ENCODE measurements at regions not wholly inside any gene's neighbourhood (a gene's known extent, or its start where the extent isn't known, plus 50 kb on each side); places are given as distances from the start of the nearest gene placed in this dataset.

DNA sequence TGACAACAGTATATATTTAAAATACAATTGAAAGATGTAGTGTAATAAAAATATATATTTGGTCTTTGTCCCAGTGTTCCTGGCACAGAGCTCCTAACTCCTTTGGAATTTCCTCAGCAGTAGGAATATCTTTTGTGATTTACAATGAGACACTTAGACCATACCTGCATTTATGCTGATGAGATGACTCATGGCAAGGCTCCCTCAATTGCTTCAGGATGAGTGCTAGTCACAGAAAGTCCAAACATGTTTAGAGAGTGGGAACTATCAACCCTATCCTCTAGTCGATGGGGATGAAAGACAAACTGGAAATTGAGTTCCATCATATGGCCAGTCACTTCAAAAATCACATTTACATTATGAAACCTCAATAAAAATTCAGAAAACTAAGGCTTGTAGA lies 588.3 kb upstream of the LMCD1 start:
- DNase-seq (ENCODE audit: low read depth): no peak

DNA sequence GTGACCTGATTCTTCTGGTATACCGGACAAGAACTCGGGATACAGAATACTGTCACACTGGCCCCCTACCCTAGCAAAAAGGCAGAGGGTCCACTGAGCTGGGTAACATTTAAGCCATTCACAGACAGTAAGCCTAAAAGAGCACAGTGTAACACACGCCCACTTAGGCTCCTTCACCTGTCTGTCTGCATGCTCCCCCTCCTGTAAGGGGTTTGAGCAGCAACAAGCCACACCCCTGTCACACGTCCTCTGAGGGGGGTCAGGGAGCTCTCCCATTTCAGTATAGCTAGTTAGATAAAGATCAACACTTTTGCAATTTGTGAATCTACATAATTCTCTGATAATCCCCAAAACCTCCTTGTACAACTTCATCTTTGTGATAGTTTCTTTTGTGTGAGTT lies 586.3 kb upstream of the LMCD1 start:
- no peak for DNase-seq (ENCODE audit: low read depth)

DNA sequence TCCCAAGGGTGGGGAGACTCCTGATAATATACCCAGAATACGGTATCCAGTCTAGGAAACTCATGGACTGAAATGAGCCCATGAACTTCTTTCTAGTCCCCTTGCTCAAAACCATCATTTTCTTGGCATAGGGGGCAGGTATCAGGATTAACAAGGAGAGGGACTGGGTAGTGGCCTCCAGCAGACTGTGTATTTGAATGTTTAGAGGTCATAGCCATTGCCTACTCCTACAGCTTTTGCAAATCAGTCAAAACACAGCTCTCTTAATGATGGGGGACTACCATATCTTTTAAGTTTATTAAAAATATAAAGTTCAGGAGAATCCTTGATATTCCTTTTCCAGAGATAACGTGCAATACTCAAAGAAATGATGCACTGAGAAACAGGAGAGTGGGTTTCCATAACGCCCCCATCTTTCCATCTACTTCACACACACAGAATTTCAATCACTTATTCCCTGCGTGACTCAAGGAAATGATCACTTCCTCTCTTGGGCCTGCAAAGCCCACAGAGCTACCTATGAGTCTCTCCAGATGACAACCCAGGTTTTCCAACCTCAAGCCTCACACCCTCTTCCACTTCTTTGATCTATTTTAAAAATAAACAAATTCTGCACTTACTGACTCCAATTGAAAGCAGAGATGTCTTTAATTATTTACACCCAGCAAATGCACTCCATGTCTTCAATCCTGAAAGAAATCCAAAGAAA lies 584.0 kb upstream of the LMCD1 start:
- DNase-seq (ENCODE audit: low read depth): no peak

DNA sequence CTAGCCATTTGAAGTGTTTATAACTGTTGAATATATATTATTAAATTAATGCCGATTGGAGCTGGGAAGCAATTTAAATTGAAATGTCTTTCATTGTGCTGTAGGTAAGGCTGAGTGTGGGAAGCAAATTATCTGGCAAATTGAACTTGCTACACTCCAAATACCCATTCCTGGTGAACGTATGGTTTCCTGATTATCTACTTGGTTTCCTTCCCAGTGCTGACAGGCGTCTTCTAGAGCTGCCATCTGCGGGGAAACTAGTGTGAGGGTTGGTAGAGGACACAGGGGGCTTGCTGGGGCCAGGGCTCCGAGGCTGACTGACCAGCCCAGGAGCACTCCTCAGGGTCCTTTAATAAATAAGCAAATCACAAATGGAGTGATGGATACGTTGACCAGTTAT lies 581.4 kb upstream of the LMCD1 start:
- DNase-seq (ENCODE audit: low read depth): no peak

DNA sequence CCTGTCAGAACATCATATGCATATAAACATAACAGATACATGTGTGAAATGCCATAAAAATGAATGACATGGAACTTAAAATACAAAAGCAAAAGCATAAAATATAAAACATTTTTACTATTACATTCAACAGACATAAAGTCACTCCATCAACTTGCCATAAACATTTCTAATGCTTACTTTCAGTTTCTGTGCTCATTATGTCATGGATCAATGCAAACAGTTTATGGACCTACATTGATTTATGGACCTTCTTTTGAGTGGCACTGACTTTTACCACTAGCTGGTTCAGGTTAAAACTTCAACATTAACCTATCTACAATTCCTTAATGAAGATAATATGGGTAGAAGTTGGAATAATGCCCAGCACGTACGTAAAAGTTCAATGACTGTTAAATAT lies 577.4 kb upstream of the LMCD1 start:
- DNase-seq (ENCODE audit: low read depth): no peak

DNA sequence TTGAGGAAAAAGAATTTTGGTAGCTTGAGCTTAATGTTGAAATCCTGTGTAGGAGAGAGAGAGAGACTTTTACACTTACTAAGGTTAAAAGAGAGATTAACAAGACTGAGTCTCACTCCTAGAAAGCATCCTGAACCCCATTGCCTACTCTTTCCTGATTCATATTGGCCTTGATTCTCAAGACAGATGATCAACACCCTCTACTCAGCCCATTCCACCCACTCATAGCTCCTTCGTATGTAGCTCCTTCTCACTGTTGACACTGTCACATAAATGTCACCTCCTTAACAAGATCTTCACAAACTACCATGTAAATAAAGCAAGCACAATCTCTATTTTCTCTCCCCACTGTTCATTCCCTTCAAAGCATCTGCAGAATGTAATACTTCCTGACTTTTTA lies 574.6 kb upstream of the LMCD1 start:
- no peak for DNase-seq (ENCODE audit: low read depth)

DNA sequence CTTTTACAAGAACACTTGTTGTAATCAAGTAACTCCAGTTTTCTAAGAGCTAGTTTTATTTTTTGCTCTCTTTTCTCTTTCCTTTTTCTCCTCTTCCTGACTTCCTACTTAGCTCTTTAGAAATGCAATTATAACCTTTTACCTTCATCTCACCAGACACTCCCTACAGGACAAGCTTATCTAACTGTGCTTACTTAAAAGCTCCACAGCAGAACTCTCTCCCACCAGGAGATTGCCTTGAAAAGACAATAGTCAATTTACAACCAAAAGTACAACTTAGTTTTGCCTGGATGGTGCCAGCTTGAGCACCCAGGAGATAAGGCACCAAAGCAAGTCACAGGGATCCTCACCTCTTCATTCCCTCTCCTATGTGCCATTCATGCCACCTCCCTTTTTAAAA lies 573.8 kb upstream of the LMCD1 start:
- DNase-seq (ENCODE audit: low read depth): no peak

DNA sequence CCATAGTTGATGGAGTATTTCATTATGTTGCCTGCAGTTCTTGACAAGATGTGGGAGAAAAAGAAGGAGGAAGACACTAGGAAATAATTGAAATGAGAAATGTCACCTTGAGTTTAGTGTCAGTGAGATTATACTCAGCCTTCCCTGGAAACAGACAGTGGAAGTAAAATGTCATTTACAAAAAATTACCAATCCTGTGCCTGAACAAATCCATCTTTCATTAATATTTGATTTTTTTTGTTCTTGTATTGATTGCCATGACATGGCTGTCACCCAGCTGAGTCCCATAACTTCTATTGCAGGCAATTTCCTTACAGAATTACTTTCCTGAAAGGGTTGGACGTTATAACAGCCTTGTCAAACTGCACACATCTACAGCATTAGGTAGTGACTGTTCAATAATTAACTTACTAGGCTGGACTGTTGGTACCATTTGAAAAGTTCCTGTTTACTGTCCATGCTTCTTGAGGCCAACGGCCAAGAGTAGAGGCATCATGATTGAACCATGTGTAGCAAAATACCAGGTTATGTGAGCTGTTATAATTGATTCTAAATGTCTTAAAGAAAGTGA lies 572.2 kb upstream of the LMCD1 start:
- no peak for DNase-seq (ENCODE audit: low read depth)

DNA sequence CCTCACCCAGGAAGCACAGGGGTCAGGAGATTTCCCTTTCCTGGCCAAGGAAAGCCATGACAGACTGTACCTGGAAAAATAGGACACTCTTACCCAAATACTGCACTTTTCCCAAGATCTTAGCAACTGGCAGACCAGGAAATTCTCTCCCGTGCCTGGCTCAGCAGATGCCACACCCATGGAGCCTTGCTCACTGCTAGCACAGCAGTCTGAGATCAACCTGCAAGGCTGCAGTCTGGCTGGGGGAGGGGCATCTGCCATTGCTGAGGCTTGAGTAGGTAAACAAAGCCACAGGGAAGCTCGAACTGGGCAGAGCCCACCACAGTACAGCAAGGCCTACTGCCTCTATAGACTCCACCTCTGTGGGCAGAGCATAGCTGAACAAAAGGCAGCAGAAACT lies 567.3 kb upstream of the LMCD1 start:
- DNase-seq (ENCODE audit: low read depth): no peak

DNA sequence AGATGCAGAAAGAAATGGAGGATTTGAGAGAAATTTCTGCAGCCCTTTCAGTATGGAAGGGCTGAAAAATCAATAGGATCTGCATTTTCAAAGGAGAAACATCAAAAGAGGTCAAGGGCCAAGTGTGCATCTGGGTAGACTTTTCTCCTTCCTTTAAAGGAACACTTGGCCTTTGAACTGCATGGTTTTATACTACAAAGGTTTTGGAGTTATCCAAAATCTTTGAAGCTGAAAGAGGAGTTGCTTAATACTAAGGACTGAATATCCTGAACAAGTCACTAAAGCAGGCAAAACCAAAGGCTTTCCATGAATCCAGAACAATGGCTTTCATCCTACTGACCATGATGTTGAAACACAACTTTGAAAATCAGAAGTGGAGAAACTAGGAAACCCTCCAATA lies 553.7 kb upstream of the LMCD1 start:
- no peak for DNase-seq (ENCODE audit: low read depth)

DNA sequence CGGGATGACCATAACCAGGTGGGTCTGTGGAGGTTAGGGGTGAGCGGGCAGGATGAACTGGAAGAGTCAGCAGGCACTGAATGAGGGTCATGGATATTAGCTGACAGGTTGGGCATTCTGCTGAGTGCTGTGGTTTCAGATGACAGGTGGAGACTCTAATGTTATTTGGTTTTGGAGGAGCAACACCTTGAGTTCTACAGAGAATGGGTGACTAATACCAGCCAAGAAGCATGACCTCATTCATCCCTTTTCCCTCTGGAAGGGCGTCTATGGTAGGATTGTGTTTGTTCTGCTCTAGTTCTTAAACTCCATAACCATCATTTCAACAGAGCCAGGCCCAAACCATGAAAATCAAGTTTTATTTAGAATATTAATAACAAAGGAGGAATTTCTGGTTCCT lies 550.7 kb upstream of the LMCD1 start:
- no peak for DNase-seq (ENCODE audit: low read depth)

DNA sequence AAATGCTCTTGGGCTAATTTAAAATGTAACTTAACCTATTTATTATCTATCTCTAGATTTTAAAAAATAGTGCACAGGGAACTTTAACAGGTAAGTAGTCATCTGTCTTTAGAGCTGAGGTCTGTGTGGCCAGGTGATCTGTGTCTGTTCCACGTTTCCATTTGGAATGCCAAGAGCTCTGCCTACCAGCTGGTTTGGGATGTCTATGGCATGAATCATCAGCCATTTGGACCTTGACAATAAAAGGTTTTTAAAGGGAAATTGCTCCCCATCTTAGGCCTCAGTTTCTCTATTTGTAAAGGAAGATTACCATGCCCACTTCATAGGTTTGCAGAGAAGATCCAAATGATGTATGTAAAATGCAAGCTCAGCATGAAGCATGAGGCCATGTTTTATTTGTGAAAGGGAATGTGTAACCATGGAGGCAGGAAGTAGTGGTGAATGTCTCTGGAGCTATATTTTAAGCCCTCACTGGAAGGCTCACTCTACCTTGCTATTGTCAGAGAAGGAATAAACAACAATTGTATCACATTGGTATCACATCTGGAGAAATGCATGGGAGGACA lies 548.1 kb upstream of the LMCD1 start:
- DNase-seq (ENCODE audit: low read depth): no peak

DNA sequence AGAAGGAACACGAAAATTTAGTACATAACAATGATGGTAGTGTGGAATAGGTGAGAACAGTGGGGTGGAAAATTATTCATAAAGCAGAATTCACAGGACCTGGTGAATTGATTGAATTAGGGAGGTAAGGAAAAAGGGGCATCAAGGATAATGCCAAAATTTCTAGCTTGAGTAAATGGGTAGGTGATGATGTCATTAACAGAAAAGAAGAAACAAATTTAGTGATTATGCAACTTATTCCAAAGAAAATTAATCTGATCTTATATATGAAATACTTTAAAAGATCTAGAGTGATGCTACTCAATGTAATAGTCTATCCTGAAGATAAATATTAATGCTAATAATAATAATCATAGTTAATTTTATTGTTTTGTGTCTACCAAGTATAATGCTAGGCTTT lies 544.6 kb upstream of the LMCD1 start:
- no peak for DNase-seq (ENCODE audit: low read depth)

DNA sequence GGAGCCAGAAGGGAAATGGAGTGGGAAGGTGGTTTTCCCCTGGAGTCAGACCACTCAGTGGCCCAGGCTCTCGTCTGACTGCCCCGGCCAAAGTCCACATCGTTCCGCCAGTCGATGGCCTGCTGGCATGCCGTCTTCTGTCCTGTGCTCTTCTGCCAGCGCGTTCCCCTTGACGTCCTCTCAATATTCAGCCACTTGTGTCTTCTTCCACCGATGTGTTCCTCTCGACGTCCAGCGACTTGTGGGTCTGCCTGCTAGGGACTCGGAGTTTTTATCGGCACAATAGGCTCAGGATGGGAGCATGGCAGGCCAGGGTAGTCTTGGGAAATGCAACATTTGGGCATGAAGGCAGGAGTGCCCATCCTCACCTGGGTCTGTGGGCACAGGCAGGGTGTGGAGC lies 542.5 kb upstream of the LMCD1 start:
- DNase-seq (ENCODE audit: low read depth): no peak

DNA sequence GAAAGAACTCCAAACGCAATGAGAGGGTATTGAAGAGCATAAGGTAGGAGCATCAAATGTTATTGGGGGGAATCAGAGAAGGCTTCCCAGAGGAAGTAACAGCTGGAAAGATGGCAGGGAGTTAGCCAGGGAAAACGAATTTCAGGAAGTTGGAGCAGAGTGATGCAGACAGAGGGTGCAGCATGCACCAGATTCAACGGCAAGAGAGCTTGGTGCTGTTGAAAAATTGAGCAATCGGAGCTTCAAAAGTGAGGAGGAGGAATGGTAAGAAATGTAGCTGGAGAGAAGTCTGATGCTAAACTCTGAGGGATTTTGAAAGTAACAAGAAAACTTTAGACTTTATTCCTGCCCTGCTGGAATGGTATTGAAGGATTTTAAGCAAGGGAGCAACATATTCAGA lies 541.0 kb upstream of the LMCD1 start:
- no peak for DNase-seq (ENCODE audit: low read depth)

DNA sequence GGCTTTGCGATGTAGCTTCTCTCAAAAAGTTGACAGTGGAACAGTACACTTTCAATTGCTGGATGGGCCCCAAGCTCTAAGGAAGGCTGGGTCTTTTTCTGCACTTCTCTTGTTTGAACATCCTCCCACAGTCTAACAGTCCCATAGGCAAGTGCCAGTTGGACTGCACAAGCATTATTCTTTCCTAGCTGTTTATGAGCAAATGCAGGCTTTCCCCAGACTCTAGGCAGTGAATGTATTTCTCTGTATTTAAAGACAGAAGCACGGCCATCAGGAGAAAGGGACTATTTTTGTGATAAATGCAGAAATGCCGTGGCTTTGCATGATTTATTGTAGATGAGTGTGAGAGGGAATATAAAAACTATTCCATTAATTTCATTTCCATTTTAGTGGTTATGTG lies 539.3 kb upstream of the LMCD1 start:
- no peak for DNase-seq (ENCODE audit: low read depth)

DNA sequence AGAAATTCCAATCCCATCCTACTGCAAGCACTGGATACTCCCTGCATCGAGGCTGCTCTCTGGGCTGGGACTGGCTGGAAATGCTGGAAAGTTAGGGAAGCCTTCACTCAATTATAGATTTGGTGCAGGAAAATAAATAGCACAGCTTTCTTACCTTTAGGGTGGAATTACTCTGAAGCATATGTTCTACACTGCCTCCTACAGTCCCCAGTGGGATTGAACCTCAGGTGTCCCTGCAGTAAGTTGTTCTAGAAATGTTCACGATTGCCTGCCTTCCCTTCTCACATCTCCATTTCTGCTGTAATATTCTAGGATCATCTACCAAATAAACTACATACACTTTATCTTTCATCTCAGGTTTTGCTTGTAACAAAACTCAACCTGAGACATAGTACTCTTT lies 536.7 kb upstream of the LMCD1 start:
- no peak for DNase-seq (ENCODE audit: low read depth)

DNA sequence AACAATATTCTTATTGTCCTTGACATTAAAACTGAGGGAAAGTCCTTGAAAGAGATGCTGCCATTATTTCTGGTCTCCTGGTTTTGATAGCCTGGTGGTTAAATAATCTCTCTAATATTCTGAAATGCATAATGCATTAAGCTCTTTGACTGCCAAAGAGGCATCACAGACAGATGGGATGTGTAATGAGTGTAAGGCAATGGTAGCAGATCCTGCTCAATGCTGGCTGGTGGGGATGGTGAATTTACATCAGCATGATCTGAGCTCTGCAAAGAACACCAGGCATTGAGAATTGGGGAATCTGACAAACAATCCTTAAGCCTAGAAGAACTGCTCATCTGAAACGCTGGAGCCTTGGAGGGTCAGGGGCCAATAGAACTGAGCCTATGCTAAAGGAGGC lies 528.6 kb upstream of the LMCD1 start:
- DNase-seq (ENCODE audit: low read depth): no peak

DNA sequence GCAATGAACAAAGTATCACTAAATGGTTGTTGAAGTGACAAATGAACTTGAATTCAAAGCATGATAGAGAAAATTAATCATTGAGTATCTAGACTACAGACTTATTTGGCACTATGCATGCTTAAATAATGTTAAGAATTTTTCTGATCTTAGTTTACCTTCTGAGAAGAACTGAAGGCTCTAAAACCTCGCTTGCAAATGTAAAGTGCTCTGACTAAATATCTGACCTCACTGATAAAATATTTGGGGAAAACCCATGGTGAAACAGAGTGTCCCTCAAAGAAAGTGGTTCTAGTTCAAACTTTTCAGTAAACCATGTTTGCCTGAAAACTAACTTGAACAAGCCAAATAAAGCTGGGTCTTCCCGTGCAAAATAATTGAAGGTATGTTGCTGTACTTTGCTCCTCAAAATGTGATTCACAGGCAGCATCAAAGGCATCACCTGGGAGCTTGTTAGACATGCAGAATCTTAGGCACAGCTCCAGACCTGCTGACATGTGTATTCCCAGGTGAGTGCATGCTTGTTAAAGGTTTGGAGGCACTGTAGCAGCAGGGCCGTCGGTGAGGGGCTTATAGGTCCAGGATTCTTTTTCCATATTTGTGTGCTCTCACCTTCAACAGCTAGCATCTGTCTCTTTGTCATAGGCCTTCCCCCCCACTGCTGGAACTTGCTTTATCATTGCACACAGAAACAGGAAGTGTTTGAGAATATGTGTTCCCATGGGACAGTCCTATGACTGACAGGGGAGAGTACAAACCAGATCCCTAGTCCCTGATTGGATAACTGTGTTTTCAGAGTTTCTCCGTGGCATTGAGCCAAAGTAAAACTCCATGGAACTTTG lies 524.2 kb upstream of the LMCD1 start:
- no peak for DNase-seq (ENCODE audit: low read depth)

DNA sequence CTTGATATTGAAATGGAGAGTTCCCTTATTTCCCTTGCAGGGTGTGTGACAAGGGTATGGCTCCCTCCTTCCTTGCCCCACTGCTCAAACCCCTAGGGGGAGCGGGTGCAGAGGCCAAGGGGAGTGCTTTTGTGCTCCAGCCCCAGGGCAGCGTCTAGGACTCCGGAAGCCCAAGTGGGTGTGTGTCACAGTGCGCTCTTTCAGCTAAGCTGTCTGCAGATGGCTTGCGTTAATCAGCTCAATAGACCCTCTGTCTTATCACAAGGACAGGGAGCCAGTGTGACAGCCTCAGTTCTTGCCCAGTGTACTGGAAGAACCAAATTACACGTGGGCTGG lies 523.6 kb upstream of the LMCD1 start:
- no peak for DNase-seq (ENCODE audit: low read depth)

DNA sequence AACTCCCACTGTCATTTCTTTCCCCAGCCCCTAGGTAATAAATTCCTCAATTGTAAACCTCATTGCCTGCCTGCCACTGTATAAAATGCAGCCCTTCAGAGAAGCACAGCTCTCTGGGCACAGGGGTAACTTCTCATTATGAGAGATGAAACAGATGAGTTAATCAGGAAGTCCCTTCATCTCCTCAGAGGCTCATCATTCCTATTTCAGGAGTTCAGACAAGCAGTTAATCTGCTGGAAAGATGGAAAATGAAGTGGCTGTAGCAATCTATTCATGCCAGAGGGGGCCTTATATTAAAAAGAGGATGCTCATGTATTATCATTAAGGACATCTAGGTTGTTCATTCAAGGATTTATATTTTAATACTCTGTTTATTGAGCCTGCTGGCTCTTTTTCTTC lies 519.5 kb upstream of the LMCD1 start:
- DNase-seq (ENCODE audit: low read depth): no peak

DNA sequence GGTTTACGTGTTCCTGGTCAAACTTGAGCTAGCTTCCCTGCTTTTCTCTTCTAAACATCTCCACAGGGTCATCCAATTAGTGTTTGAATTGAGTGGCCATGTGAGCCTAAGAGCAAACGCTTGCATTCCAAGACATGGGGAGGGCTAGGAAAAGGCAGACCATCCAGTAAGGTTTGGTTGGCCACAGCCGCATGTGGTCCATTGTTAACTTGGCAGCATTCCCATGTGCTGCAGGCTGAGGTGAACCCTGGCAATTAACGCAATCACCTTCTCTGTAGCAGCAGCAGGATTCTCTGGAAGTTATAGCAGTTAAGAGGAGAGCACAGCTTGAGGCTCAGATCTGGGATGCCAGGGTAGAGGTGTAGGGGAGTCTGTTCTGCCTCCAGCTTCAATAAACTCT lies 502.2 kb upstream of the LMCD1 start:
- DNase-seq (ENCODE audit: low read depth): no peak

DNA sequence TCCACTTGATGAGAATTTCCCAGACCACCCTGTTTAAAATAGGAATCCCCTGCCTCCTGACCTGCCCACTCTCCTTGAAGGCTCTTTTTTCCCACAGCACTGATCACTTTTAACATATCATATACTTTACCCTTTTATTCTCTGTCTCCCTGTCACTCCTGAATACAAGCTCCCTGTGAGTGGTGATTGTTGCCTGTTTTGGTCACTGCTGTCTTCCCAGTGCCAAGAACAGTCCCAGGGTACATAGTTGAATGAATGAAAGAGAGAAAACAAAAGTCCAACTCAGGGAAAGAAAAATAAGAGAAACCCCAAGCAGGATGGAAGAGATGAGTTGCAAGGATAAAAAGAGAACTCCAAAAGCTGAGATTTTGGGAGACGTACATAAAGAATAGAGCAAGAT lies 500.3 kb upstream of the LMCD1 start:
- DNase-seq (ENCODE audit: low read depth): no peak
